ENCODE measurements at regions not wholly inside any gene's neighbourhood (a gene's known extent, or its start where the extent isn't known, plus 50 kb on each side); places are given as distances from the start of the nearest gene placed in this dataset.
"Not testable (repeated sequence)": the region's sequence is repeated elsewhere in the genome, so short reads cannot be mapped to it uniquely, and the experiment has no call there.

DNA sequence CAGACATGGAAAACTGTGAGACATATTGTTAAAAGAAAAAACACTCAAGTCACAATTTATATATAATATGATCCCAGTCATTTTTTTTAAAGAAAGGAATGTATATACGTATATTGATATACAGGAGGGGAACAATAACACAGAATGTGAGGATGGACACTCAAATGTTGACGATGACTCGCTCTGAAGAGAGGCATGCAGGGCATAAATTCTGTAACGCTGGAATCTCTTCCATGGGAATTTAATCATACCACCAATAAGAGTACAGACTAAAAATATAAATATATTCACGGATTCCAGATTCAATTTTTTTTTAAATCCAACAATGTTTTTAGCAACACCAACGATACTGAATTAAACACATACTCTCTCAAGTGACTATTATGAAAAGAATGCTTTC, 106.9 kb upstream of the CCDC28A start:
- no peak for DNase-seq

DNA sequence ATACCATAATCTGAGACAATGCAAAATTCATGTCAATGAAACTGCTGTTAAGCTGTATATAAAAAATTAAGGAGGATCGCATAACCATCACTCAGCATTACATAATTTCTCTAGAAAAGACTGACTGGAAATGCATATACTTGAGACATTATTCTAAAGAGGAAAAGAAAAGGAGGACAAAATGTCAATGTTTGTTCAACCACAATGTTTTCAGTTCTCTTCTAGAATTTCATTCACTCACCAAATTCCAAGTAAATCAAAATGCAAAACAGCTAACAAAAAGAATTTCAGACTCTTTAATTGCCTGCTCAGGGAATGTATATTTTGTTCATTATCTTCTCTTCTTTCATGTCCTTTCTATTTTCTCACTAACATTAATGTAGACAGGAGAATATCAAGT, 106.2 kb upstream of the CCDC28A start:
- no peak for DNase-seq

DNA sequence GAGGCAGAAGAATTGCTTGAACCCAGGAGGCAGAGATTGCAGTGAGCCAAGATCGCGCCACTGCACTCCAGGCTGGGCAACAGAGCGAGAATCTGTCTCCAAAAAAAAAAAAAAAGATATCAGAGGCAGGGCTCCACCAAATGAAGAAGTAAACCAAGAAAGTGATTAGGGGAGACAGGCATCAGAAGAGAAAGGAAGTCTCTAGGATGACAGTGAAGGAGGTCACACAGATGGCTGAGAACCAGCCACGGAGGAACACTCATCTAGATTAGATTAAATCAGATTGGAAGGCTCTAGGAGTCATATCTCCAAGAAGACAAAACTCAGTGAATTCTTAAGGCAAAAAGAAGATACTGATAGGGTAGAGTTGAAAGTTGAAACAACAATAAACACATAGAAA, 102.2 kb upstream of the CCDC28A start:
- DNase-seq: no peak

DNA sequence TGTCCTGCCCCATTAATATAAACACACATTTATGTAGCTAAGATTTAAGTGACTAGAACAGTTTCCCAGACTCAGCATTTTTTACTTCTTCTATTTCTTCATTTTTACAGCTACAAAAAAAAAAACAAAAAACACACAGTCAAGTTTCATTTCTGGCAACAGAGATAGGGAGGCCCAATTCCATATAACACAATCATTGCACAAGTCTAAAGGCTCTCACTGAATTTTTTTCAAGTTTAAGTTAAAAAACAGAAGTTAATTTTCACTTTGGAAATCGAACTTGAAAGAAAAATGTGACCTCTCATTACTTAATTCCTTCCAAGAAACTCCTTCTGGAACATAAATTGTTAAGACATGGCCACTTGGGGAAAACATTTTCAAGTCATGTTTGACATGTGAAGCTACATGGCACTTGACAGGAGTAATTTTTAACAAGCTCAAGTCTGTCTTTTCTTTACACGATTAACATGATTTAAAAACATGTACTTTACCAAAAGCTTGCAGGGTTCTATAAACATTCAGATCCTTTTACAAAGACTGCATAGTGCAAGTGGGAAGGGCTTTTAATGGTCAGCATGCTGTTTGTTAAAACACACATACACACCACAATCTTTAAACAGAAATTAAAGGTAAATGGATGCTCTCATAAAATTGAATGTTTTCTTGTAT, 100.1 kb upstream of the CCDC28A start:
- DNase-seq: no peak

DNA sequence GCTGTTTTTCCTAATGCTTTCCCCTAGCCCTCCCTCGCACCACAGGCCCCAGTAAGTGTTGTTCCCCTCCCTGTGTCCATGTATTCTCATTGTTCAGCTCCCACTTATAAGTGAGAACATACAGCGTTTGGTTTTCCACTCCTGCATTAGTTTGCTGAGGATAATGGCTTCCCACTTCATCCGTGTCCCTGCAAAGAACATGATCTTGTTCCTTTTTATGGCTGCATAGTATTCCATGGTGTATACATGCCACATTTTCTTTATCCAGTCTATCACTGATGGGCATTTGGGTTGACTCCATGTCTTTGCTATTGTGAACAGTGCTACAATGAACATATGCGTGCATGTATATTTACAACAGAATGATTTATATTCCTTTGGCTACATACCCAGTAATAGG, 99.1 kb upstream of the CCDC28A start:
- not testable (repeated sequence) for DNase-seq

DNA sequence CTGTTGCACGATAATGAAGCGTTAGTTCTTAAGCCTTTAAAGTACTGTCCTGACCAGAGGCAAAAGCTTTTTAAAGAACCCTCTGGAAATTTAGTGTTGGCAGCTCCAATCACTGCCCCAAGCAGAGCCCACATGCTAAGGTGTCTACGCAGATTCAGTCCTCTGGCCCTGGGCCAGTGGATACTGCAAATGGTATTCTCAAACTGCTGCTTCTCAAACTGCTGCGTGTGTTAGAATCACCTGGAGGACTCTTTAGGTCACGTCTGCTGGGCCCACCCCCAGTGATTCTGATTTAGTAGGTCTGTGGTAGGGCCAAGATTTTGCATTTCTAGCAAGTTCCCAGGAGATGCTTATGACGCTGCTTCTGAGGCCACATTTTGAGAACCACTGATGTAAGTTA, 96.0 kb upstream of the CCDC28A start:
- DNase-seq: no peak

DNA sequence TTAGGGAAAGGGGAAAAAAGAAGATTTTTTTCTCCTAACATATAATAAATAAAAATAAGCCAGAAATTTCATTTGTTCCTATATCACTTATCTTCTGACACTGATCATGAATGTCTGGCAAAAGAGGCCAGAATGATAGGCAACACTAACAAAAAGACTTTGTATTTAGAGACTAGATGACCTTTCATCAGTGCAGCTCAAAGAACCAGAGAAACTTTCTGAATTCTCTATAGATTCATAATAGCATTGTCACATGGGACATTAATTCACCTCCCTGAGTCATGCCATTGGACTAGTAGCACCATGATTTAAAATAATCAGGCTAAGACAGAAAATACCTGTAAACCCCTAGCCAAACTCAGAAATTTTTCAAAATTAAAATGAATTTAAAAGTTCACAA, 95.4 kb upstream of the CCDC28A start:
- DNase-seq: no peak

DNA sequence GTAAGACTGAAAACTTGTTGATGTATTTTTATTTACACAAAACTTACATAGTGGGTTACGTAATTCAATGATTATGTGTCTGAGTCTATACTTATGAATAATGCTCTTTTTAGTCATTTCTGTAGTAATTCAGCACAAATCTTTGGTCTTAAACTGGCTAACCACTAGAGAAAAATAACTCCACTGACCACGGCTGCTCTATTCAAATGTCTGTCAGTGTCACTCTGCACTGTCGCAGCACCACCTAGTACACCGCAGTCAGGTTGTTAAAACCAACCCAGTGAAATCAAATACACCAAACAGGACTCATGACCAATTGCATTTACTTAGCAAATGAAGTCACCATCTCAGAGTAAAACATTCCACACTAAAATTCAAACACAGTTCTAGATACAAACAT, 93.5 kb upstream of the CCDC28A start:
- no peak for DNase-seq

DNA sequence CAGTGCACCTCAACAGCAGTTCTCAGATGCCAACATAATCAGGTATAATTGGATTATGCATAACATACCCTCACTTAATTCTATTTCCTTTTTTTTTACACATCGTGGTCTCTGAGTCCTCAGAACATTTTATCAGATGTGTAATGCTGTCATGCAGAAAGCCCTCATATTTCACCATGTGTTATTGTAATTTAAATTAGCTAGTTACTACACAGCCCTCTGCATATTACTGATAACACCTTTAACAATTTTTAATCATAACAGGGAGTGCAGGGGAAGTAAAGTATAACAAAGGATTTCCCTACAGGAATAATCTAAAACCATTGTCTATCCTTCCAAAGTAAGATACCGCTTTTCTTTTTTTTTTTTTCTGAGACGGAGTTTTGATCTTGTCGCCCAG, 91.9 kb upstream of the CCDC28A start:
- no peak for DNase-seq

DNA sequence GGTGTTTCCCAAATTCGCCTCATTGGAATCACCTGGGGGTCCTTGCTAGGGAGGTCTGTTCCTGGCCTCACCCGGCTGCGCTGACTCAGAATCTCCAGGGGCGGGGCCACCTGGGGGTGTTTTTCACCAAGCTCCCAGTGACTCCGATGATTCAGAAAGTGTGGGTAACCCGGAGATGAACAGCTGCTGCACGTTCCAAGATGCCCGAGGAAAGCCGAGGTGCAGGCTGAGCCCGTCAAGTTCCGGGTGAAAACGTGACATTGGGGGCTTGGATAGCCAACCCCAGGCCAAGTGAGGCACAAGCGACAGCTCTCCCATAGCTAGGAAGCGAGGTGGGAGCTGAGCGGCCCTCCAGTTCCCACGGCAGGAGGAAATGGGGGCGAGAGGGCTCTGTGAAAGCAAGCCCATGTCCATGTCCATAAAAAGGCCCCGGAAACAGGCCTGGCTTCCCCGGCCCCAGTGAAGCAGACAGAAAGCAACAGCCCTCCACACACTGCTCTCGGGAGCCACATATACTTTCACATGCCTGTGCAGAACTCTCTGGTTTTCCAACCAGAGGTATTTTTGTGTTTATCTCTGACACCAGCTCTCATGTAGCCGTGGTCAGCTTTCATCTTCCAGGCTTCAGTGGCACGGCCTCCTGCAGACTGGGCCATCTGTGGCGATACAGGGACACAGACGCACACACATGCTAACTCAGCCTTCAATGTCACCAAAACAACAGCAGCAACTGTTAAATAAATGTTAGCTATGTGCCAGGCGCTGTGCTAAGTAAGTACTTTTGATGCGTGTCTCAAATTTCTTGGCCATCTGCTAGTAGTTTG, 90.7 kb upstream of the CCDC28A start:
- no peak for DNase-seq

DNA sequence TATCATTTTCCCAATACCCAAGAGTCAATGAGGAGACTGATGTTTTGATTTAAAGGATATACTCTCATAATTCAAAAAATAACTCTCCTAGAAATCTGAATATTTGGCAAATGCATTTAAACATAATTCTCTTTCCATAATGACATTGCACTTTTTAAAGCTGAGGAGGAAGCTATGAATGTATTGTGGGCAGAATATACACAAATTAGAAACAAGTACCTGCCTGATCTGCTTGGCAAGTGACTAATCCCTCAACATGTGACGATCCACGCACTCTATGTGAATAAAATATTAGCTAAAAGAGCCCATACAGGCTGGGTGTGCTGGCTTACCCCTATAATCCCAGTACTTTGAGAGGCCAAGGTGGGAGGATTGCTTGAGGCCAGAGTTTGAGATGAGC, 88.3 kb upstream of the CCDC28A start:
- no peak for DNase-seq

DNA sequence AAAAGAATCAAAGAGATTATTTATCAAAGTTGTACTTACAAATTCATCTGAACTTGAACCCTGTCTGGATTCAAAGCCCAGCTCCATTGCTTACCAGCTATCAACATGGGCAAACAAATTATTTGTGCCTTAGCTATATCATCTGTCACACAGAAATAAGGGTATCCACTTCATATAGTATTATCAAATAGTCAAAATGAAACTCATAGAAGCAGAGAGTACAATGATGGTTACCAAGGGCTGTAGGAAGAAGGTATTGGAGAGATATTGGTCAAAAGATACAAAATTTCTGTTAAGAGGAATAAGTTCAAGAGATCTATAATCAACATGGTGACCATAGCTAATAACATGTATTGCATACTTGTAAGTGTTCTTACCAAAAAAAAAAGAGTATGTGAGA, 87.8 kb upstream of the CCDC28A start:
- no peak for DNase-seq

DNA sequence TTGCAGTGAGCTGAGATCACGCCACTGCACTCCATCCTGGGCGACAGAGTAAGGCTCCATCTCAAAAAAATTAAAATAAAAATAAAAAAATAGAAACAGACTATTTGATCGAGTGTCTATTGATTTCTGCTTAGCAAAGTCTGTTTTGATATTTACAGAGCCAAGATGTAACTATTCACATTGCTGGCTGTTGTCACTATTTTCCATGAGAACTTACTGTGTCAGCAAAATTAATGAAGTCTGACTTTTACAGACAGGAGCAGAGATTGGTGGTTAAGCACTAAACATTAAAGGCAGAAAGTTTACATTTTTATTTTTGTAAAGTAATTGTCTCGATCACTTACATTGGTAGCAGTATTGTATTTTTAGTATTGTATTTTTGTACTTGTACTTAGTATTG, 85.0 kb upstream of the CCDC28A start:
- DNase-seq: no peak

DNA sequence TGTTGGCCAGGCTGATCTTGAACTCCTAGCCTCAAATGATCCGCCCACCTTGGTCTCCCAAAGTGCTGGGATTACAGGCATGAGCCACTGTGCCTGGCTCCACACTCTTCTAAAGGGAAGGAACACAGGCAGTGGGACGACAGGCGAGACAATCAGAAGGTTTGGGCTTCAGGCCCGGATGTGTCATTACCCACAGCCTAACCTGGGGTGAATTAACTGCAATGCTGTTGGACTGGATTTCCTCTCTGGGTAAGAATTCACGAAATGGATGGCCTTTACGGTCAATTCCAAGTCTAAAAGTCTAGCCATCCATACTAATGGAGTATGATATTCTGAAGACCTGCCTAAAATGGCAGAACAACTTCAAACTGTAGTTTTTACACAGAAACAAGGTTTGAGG, 83.7 kb upstream of the CCDC28A start:
- no peak for DNase-seq

DNA sequence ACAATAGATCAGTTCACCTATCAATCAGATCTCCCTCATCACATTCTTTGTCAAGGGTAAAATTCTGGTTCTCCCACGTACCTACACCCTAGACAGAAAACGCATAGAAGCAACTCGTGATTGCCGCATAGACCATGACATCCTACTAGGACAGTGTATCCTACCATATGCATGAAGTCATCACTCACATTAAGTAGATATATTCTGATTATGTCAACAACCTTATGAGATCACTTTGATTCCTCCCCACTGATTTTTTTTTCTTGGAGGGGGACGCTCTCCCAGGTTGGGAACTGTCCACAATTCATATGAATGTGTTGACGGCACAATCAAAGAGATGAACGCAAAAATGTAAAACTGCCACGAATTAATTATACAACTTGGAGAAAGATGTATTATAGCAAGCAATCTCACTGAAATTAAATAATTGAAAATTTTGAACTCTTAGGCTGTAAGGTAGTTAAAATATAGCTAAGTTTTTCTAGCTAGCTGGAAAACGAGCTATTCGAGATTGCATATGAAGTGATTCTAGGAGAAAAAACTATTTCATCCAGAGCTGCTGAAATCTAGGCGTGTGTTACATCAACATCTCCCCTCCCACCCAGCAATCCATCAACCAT, 82.5 kb upstream of the CCDC28A start:
- DNase-seq: no peak

DNA sequence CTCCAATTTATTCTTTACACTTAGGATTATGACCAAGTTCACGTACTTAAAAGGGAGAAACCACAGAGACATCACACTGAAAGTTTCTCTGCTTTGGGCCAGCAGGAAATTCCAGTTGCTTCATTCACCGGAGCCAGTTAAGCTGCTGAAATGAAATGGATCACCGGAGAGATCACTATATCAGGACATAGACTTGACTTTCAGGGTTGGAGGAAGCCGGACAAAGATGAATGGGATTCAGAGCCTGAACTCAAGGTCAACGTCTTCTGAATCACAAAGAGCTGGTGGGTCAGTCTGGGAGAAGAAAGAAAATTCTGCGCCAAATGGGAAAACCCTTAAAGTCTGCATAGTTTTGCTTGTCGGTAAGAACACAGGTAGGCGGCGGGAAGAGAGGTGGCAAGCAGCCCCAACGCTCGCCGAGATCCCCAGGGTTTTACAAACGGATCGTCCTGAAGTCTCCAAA, 81.9 kb upstream of the CCDC28A start:
- peak; percentile 13 for DNase-seq

DNA sequence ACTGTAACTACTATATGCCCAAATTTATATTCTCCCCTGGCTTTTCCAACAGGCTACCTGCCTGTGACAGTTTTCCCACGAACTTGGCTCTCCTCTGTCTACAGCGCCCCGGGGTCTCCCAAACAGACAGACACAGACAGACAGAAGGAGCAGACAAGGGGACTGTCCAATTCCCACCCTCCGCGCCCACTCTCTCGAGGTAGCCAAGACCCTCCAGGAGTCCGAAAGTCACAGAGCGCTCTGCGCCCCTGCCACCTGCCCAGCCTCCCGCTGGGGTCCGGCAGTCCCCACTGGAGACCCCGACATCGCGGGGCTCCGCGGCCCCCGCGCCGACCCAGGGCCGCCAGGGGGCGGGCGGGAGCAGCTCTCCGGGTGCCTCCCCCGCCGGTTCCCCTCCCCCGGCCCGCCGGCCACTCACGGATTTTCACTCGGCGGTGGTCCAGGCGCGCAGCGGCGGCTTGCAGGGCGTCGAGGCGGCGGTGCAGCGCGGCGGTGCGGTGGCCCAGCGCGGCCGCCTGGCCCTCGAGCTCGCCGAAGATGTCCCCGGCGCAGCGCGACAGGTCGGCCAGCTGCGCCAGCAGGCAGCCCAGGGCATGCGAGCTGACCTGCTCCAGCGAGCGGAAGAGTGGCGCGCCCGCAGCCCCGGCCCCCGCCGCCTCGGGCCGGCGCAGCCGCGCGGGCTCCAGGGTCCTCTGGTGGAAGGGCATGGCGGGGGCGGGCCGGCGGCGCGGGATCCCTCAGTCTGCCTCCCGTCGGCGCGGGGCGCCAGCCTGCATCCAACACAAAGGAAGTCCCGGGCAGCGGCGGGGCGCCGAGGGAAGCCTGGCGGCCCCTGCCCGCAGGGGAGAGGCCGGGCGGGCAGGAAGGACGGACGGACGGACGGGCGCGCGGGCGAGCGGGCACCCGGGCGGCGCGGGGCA, 81.3 kb upstream of the CCDC28A start:
- peak; percentile 59 for DNase-seq

DNA sequence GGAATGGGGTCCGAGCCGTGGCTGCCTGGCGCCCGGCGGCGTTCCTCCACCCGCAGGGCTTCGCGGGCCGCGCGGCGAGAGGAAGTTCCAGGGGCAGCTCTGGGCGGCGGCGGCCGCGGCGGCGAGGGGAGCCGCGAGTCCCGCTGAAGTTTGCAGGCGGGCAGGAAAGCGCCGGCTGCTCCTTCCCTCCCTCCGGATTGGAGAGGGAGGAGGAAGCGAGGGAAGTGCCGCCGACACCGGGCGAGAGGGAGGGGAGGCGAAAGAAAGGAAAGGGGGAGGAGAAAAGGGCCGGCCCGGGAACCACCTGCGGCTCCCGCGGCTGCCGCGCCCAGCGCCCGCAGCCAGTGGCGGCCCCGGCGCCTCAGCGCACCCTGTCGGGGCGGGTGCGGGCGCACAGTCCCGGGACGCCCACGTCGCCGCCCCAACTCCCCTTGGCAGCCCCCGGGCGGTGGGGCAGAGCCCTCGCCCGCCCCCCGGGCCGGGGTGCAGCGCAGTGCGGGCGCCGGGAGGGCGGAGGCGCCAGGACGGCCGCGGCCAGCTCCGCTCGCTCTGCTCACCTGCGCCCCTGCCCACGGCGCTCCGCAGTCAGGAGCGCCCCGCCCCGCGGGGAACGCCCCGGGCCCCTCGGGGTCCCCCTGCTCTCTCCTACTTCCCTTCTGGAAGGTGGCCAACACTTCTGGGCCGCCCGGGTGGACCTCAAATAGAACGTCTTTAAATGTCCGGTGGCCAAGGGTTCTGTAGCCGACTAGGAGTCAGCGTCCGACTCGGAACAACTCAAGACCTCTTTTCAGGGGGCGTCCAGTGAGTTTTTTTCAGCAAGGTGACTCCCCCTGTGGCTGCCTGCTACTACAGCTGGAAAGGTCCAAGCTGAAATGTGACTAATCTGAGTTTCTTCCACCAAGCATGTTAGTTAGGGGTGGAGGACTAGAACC, 80.3 kb upstream of the CCDC28A start:
- DNase-seq: peak; percentile 22

DNA sequence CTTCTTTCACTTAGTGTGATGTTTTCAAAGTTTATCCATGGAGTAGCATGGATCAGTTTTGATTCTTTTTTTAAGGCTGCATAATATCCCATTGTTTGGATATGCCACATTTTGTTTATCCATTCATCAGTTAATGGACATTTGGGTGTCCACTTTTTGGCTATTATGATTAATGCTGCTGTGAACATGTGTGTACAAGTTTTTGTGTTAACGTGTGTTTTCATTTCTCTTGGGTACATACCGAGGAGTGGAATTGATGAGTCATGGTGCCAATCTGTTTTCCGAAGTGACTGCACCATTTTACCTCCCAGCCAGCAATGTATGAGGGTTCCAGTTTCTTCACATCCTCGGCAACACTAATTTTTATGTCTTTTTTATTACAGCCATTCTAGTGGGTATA, 78.4 kb upstream of the CCDC28A start:
- DNase-seq: no peak

DNA sequence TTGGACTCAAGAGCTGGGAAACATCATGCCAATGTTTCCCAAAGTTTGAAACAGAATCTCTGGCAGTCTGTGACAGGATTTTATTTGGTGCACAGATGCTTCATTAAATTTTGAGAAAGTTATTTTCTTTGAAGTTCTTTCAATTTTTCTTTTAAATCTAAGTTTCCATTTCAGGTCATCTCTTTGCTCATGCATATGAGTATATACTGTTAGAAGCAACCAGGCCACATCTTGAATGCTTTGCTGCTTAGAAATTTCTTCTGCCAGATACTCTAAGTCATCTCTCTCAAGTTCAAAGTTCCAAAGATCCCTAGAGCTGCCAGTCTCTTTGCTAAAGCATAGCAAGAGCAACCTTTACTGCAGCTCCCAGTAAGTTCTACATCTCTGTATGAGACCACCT, 59.1 kb upstream of the CCDC28A start:
- DNase-seq: no peak

DNA sequence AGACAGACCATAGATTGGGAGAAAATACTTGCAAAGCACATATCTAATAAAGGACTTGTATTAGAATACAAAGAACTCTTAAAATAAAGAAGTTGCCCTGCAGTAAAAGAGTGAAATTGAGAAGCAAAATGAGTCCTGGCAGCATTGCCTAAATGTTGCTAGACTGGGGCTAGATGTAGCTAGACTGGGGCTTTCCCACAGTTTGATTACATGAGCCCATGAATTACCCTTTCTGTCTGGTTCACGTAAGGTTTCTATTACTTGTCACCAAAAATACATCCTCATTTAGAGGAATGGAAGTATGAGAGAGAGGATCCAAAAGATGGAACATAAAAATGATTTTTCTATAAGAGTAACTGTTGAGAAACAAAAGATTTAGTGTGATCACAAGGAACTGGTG, 57.6 kb upstream of the CCDC28A start:
- no peak for DNase-seq

All from CD4-positive, alpha-beta T cell treated with Interleukin-6 for 4 hours (primary cell).